HG03439 (cell line): ENCODE measurements at regions not wholly inside any gene's neighbourhood (a gene's known extent, or its start where the extent isn't known, plus 50 kb on each side); places are given as distances from the start of the nearest gene placed in this dataset.
"Not testable (repeated sequence)": the region's sequence is repeated elsewhere in the genome, so short reads cannot be mapped to it uniquely, and the experiment has no call there.

ENCODE experiments used
- ATAC-seq: cut with Tn5 transposase; IDR thresholded peaks from one replicate; pipeline ENCODE4 v1.9.1; 2021; ENCODE audit warnings: mild to moderate bottlenecking, moderate library complexity; ENCODE audit not compliant: unreplicated experiment

DNA sequence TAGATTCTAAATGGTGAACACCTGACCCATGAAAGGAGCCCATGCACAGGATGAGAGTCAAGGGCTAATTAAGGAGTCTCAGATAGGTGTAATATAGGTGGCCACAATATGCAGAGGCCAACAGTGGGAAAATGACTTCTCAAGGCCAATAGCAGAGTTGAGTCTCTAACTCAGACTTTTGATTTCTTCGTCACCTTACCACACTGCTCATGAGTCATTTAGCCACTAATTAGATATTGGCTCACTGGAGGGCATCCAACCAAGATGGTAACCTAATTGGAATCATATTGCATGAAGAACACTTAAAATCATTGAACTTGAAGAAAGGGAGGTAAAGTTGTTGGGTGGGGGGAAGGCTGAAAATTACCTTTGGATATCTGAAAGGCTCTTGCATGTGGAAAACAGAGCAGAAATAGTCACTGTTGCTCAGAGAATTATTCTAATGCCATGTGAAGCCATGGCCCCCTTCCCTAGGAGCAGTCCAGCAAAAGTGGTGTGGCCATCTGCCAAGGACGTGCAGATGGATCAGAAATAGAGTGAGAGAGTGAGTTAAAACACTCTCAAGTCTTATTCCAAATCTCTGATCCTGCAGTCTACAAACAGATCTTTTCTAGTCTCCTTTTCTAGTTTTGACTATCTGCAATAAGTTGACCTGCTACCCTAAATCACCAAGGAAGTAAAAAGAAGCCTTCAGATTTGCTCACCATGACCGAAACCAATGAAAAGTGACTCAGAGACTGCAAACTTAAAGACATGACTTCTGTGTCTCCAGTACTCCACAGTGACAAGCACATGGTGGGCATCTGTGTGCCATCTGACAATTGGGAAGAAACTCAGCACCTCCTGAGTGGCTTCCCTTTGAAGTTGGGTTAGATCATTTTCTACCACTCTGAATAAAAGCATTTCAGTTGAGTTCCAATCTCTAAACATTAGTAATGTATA lies 93.9 kb upstream of the C1QTNF7 start:
- ATAC-seq = no peak

DNA sequence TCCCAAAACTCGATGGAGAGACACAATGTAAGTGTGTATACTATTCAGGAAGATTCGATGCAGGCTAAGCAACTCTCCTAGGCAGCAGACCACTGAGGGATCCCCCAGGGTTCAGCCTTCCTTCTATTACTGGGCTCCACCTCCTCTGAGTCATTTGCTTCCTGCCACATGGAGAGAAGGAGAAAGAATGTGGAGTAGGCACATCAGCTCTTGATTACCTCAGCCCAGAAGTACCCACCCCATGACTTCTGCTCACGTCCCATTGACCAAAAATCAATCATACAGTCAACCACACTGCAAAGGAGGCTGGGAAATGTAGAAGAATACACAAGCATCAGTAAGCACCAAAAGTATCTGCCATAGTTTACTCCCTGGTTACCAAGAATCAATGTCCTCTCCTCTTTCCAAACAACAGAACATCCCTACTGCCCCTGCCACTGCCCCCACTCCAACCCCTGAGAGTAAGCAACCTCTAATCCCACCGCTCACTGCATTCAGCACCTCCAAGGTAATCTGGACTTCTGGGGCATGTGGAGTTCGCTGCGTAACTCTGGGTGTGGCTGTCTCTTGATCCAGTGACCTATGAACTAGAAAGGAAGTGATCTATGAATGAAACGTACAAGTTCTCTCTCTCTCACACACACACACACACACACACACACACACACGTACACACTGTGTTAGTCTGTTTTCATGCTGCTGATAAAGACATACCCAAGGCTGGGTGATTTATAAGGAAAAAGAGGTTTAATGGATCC lies 91.2 kb upstream of the C1QTNF7 start:
- no peak for ATAC-seq

DNA sequence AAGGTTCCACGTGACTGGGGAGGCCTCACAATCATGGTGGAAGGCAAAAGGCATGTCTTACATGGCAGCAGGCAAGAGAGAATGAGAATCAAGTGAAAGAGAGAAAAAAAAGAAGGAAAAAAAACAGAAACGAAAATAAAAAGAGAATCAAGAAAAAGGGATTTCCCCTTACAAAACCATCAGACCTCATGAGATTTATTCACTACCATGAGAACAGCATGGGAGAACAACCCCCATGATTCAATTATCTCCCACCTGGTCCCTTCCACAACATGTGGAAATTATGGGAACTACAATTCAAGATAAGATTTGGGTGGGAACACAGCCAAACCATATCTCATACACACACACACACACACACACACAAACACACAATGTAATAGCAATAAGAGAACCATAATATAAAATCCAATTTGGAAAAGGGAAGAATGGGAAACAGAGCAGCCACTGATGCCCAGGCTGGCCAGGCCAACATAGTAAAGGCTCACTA lies 90.6 kb upstream of the C1QTNF7 start:
- not testable (repeated sequence) for ATAC-seq

DNA sequence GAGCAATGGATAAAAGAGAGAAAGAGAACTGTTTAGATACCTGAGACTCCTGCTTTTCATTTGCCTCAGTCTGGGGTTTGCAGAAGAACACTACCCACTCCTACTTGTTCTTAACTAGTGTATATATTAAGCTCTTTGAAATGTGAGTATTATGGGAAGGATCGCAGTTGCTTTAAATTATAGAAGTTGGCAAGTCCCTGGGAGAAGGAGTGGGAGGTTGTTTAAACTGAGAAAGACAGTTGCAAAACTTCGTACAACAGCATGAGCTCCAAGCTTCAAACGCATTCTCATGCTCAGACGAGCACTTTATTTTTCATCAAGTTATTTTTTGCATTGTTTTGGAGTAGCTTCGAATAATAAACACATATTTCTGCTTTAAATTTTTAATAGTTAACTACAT lies 88.1 kb upstream of the C1QTNF7 start:
- no peak for ATAC-seq

DNA sequence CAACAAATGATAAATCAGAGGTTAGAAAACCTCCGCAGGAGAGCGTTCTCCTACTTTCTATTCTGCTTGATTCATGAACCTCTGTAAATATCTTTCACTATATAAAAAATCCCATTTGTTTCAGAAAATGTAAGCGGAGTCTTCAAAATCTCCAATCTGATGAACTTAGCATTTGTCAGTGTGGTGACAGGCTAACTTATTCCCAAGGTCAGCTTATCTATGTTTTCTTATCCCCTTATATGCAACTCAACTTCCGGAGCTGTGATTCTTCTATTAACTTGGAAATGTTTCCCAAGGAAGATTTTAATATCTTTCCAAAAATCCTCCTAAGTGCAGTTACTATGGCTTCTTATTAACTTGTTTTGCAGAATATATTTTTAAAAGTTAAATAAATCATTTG lies 87.5 kb upstream of the C1QTNF7 start:
- ATAC-seq = no peak

DNA sequence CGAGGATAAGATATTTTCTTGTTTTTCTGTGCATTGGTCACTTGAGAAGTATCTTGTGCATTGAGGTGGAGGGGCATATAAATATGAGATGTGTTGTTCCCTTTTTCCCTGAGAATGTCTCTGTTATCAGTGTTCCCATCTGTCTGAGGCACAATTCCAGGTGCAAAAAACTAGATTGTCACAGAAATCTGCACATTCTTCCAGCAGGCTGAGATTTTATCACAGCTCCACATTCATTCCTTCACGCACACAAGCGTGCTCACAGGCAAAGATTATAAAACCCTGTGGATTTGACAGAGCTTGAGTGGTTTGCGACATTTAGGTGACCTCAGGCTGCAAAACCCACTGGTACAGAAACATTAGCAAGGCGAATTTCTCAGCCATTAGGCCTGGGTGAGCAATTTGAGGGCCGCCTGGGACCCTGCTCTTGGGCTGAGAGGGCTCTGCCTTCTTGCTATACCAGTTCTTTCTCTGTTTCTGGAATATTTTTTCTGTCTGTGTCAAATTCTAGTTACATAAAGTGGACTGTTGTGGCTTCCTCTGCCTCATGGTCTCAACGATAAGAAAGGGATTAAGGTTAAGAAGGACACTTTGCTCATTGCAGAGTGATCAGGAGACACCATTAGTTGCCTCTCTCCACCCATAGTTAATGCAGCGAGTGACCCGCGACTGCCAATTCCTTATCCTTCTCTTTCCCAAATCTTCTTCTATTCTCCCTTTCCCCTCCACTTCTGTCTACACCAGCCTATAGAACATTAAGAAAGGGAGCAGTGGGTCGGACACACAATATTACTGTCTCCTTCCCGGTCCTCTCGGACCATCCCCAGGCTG lies 86.7 kb upstream of the C1QTNF7 start:
- no peak for ATAC-seq

DNA sequence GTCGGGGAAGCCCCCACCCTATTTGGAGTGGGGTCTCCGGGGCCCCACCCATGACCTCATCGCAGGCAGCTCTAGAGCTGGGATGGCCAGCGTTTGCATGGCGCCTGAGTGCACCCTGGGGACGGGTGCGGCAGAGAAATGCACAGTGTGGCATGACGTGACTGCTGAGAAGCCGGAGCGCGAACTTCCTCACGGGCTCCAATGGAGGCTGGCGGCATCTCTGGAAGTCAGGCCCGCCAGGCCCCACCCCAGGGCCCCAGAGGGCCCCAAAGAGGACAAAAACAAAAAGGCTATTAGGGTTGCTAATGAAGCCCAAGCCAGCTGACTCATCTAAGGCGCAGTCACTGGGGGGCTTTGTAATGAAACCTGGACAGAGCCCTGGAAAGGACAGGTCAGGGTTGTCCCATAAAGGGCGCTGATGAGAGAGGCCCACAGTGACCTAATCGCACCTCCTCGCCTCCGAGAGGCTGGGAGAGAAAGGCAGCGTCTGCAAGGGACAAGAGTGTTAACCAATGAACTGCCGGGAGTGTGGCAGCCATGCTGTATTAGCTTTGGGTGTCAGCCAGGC lies 86.0 kb upstream of the C1QTNF7 start:
- no peak for ATAC-seq

DNA sequence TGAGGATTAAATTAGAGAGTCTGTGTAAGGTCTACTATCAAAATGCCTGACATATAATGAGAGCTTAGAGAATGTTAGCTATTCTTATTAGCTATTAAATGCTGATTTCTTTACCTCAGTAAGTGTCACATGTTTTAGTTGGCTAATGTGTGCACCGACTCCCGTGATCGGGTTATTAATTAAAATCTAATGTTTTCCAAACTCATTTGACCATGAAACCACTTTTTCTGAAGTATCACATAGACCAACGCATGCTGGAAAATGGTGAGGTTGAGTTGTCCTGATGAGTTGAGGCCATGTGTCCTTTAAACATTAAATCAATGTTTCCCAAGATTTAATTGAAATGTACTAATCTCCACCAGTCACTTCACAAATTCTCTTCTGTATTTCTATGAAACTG lies 84.8 kb upstream of the C1QTNF7 start:
- no peak for ATAC-seq

DNA sequence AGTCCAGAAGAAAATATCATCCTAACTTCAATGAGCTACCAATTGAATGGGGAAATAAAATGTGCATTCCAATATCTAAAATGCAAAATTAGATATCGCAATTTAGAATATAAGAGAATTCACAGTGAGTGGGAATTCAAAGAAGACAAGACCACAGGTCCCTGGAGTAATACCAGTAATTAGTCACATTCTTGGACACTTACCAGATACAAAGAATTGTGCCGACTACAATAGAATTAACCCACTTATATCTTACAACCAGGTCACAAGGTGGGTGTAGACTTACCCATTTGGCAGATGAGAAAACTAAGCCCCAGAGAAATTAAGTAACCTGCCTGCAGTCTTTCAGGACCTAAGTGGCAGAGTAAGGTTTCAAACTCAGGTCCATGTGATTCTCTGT lies 84.3 kb upstream of the C1QTNF7 start:
- no peak for ATAC-seq

DNA sequence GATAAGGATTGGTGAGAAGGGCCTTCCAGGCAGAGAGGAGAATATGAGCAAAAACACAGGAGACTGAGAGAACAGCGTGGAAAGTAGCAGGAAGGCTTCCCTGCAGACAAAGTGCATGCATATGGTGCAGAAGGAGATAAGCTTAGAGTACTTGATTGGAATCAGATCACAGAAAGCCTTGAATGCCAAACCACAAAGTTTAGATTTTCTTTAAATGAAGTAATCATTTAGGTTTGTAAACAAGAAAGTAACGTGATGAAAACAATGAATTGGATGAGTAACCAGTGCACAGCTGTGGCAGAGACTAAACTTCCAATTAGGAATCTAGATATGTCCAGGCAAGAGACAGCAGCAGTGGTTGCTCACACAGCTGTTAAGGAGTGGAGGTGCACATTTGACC lies 83.8 kb upstream of the C1QTNF7 start:
- no peak for ATAC-seq

DNA sequence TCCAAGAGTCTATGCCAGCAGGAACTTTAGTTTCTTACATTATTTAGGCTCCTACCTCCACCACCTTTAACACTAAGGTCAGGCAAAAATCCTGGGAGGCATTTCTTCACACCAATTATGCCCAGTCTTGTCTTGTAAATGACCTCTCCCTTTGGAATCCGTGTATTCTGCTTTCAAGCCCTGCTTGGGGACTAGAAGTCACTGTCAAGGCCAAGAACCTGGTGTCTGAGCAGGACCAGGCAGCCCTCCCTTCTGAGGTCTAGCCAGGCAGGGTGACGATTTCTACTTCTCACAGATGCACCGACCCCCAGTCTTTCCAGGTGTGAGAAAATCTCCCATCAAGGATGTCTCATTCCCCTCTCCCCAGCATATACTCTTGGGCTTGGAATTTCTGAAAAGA lies 82.7 kb upstream of the C1QTNF7 start:
- ATAC-seq = no peak

DNA sequence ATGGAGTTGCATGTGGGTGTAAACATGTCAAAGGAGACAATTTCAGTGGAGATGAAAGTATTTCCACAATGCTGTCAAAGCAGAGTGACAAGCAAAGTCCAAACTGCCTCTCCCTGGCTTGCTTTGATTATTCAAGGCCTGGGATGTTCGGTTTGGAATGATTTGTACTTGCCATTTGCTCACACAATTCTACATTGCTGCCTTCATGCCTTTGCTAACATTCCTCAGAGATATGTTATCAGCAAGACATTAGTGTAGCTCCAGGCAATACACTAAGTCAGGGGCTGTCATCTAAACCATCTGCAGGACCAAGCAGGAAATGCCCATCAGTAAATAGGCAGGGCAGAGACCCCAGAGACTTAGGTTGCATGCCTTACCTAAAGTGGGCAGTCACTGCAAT lies 79.6 kb upstream of the C1QTNF7 start:
- ATAC-seq = no peak

DNA sequence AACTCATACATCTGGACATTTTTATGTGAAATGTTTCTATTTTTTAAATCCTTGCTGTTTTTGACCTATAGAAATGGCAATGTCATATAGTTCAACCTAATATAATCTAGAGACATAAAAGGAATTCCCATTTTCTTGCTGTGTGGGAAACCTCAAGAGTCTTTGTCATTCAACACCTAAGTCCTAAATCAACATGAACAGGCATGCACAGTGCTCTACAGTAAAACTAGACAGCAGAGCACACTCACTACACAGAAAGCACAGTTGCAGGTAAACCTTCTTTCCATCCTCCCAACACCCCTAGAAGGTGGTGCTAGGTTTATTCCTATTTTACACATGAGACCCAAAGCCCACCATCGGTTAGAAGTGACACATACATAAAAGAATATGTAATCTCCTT lies 79.1 kb upstream of the C1QTNF7 start:
- ATAC-seq = no peak

DNA sequence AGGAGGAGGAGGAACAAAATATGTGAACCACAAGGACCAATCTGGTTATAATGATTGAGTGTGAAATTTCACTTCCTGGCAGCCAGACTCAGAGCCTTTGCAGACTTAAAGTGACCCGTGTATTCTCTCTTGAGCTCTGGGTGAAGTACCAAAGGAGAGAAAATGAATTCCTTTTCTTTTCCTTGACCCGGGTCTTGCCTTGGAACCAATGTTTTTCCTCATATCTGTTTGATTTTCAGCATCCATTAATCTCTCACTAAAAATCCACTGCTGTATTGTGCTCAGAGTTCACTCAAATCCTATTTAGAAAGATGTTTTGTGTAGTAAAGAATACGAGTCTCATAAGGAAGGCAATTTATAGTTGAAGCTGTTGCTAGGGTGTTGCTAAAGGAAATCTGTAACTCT lies 78.3 kb upstream of the C1QTNF7 start:
- no peak for ATAC-seq

DNA sequence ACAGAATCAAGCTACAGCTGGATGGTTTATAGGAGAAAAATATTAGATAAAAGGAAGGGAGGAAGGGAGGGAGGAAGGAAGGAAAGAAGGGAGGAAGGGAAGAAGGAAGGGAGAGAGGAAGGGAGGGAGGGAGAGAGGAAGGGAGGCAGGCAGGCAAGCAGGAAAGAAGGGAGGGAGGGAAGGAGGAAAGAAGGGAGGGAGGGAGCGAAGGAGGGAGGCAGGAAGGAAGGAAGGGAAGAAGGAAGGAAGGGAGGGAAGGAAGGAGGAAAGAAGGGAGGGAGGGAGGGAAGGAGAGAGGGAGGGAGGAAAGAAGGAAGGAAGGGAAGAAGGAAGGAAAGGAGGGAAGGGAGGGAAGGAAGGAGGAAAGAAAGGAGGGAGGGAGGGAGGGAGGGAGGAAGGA lies 77.9 kb upstream of the C1QTNF7 start:
- ATAC-seq = no peak

DNA sequence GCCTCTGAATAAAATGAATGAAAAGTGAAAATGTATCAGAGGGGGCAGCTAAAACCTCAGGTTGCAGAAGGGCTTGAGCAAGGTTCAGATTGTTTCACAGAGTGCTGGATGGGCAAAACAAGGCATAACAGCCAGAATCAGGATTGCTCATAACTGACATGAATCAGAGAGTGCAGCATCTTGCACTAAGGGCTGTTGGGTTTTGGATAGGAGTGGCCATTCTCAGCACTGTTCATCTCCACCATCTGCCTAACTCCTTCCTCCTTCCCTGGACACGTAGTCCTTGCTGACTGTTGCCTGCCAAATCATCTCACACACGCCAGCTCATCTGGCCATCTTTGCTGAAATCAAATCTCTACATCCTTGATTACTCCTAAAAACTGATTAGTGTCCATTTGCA lies 75.3 kb upstream of the C1QTNF7 start:
- ATAC-seq = no peak

DNA sequence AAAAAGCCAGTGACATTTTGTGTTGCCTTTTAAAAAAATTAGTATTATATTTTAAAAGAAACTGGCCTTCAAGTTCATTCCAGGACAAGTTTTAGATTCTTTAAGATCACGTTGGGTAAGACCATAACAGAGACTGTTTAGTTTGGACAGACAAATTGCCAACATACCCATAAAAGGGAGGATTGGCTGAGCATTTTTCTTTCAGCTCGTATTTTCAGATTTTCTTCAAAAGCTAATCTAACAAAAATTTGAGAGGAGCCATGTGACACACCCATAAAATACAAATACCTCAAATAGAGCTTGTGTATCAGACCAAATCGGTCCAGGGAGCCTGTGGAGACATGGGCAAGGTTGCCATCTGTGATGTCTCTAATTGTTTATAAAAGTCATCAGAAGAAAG lies 74.6 kb upstream of the C1QTNF7 start:
- ATAC-seq = no peak

DNA sequence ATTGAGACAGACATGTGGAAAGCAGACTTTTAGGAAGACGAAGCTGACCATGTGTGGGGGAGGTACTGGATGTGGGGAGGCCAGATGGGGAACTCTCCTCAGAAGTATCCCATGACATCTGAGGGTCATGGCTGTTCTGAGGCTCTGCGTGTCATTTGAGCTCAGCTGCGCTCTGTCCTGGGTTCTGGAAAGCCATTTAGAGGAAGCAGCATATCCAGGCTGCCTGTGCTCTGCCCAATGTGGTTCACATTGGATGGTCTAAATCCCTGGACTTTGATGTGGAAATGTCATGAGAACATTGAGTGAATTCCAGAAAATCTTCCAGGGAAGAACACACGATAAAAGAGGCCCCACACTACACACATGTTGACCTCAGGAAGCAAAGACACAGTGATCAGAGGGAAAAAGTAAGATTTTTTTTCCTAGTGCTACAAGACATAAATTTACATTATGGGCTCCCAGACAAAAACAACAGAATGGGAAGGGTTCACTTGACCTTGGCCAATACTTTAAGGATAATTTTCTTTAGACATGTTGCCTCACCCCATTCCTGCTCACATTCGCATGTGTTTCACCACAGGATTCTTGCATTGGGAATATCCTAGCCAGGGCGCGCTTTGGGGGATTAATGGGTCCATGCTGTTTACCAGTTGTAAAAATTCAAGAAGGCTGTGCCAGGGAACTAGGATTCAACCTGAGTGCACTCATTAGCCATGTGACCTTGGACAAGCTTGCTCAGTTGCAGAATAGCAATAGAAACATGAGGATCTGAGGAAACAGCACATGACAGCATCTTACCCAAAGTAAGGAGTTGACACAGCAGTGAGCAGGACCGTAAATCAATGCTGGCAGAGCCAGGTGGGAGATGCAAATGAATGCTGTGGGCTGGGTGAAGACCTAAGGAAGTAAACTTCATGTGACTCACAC lies 73.2 kb upstream of the C1QTNF7 start:
- no peak for ATAC-seq

DNA sequence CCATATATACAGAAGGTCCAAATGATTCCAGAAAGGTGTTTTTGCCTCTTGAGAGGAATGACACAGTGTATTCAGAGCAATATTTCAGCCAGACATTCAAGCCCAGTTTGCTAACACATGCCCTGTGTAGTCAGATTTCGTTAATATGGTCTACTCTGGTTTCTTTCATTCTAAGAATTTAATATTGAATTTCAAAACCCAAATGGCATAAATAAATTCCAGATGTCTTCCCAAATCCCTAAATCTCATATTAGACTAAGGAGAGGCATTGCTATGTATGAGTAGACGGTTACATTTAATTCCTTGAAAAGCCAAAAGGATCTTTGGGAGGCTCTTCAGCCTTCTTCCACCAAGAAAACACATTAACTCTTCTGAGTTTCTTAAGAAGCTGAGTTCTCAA lies 66.3 kb upstream of the C1QTNF7 start:
- ATAC-seq = no peak

DNA sequence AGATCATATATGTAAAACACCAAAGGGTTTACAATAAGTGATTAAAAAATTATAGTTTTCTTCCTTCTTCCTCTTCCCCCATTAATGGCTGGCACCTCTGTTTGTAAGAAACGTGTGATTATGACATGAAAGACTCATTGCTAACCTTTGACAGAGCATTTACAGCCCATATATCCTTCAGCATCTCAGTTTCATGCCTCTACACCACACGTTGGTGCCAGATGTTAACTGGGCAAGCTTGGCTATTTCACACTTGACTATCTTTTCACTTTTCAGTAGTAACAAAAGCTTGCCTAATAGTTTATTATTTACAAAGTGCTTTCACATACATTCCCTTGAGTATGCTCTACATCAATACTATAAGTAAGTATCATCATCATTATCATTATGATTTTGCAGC lies 65.3 kb upstream of the C1QTNF7 start:
- ATAC-seq = no peak
